MM.1S (cell line): ENCODE measurements at regions not wholly inside any gene's neighbourhood (a gene's known extent, or its start where the extent isn't known, plus 50 kb on each side); places are given as distances from the start of the nearest gene placed in this dataset.

Experiments
- CTCF ChIP-seq: fragments of 300-600 bp; sonication (generic); IDR thresholded peaks from 2 replicates; pipeline ENCODE4 v1.5.1; 2016; ENCODE audit warnings: antibody characterized with exemption, low read length, mixed read lengths
- EZH2phosphoT487 ChIP-seq: fragments of 300-600 bp; sonication (generic); IDR thresholded peaks from 2 replicates; pipeline ENCODE4 v1.6.1; 2018; ENCODE audit warnings: antibody characterized with exemption, low read length

DNA sequence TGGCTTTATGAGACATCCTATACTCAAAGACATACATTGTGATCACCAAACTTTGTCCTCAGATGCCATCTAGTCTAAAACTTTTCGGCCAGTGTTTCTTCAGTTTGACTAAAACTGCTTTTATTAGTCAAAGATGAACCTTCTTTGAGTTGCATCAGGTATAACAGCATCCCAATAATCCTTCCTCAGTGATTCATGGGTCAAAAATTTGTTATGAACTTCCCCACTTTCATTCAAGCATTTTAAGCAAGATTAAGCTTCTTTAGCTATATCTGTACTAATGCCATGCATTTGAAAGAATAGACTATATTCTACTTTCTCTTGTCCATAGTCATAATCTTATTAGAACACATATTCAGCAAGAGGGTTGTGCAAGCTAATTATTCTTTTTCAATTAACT is 1070.4 kb upstream of the ADGRL3 start:
- TF ChIP-seq CTCF, result no peak
- no peak for TF ChIP-seq EZH2phosphoT487
